ENCODE measurements at regions not wholly inside any gene's neighbourhood (a gene's known extent, or its start where the extent isn't known, plus 50 kb on each side); places are given as distances from the start of the nearest gene placed in this dataset.

DNA sequence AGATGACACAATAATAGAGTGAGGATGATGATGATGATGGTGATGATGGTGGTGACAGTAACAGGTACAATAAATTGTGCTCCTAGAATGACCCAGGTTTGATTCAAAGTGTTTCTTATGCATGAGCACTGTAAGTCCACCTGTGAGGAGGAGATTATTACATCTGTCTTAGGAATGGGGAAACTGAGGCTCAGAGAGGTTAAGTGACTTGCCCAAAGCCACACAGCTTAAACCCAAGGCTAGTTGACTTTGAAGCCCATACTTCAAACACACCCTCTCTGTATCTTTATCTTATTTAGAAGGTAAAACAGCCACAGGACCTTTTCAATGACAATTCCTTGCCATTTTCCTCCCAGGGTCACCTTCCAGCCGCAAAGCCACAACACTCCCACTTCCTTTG is 88.9 kb downstream of the MIAT start:
- TF ChIP-seq, protein P1, sequence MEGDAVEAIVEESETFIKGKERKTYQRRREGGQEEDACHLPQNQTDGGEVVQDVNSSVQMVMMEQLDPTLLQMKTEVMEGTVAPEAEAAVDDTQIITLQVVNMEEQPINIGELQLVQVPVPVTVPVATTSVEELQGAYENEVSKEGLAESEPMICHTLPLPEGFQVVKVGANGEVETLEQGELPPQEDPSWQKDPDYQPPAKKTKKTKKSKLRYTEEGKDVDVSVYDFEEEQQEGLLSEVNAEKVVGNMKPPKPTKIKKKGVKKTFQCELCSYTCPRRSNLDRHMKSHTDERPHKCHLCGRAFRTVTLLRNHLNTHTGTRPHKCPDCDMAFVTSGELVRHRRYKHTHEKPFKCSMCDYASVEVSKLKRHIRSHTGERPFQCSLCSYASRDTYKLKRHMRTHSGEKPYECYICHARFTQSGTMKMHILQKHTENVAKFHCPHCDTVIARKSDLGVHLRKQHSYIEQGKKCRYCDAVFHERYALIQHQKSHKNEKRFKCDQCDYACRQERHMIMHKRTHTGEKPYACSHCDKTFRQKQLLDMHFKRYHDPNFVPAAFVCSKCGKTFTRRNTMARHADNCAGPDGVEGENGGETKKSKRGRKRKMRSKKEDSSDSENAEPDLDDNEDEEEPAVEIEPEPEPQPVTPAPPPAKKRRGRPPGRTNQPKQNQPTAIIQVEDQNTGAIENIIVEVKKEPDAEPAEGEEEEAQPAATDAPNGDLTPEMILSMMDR (IDR thresholded peaks at IDR 0.05; ENCODE audit: low read length), result no peak
- TF ChIP-seq EZH2 (IDR thresholded peaks at IDR 0.05; ENCODE audit: borderline replicate concordance, low read length), result no peak

Data from OCI-LY1 (cell line).